PC-3 (cell line): ENCODE measurements at regions not wholly inside any gene's neighbourhood (a gene's known extent, or its start where the extent isn't known, plus 50 kb on each side); places are given as distances from the start of the nearest gene placed in this dataset.

Experiments used
- EZH2 ChIP-seq: fragments of 300-600 bp; sonication (generic); IDR thresholded peaks from one replicate; pipeline ENCODE4 v1.6.1; 2017; ENCODE audit warnings: antibody characterized with exemption, mild to moderate bottlenecking, low read length; ENCODE audit not compliant: unreplicated experiment
- EZH2phosphoT487 ChIP-seq: fragments of 300-600 bp; sonication (generic); IDR thresholded peaks from 2 replicates; pipeline ENCODE4 v1.6.1; 2018; ENCODE audit warnings: mild to moderate bottlenecking, antibody characterized with exemption, low read length, borderline replicate concordance
- TF ChIP-seq, protein P1 (sequence below): fragments of 300-600 bp; sonication (generic); conservative IDR thresholded peaks from 2 replicates; pipeline ENCODE4 v1.5.1; 2017; ENCODE audit warnings: antibody characterized with exemption, low read depth, mild to moderate bottlenecking, low read length

DNA sequence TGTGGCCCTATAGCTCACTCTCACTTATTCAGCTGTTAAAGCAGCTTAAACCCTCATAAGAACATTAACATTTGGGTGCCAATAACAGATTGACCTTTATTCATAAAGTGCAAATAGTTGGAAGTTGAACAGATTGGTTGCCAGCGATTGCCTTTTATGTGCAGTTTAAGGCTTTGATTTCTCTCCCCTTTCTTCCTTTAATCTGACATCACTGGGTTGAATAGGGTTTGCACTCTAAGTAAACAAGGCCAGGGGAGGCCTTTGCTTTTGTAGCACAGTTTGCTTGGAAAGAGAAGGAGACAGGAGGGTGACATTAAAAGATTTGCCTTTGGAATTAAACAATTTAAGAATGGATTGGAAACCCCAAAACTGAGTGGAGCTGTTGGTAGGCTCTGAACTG is 114.3 kb downstream of the NKX6-1 start:
- TF ChIP-seq EZH2phosphoT487 (no peak), EZH2 (no peak)
- TF ChIP-seq, protein P1, sequence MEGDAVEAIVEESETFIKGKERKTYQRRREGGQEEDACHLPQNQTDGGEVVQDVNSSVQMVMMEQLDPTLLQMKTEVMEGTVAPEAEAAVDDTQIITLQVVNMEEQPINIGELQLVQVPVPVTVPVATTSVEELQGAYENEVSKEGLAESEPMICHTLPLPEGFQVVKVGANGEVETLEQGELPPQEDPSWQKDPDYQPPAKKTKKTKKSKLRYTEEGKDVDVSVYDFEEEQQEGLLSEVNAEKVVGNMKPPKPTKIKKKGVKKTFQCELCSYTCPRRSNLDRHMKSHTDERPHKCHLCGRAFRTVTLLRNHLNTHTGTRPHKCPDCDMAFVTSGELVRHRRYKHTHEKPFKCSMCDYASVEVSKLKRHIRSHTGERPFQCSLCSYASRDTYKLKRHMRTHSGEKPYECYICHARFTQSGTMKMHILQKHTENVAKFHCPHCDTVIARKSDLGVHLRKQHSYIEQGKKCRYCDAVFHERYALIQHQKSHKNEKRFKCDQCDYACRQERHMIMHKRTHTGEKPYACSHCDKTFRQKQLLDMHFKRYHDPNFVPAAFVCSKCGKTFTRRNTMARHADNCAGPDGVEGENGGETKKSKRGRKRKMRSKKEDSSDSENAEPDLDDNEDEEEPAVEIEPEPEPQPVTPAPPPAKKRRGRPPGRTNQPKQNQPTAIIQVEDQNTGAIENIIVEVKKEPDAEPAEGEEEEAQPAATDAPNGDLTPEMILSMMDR = no peak
